Left lung (tissue), 4 donors: ENCODE measurements at regions not wholly inside any gene's neighbourhood (a gene's known extent, or its start where the extent isn't known, plus 50 kb on each side); places are given as distances from the start of the nearest gene placed in this dataset.

ENCODE experiments used
- ATAC-seq: fragments of 200-7000 bp; cut with Tn5 transposase; one replicate; pipeline ENCODE4 v1.9.1; 2020; ENCODE audit warnings: moderate library complexity
- DNase-seq, 4 donors: peaks; one replicate each; pipeline ENCODE4 v3.0.0-alpha.2; 2013 to 2020
- H3K27ac ChIP-seq, 2 donors: fragments of 200-600 bp; sonication (generic) in 1 of 2; one replicate each; pipeline versions ENCODE4 v1.5.0 to v1.8.0; 2020 to 2021
- H3K27me3 ChIP-seq, 2 donors: fragments of 200-600 bp; sonication (generic) in 1 of 2; one replicate each; pipeline versions ENCODE4 v1.5.0 to v1.8.0; 2020 to 2021
- H3K36me3 ChIP-seq, 2 donors: fragments of 200-600 bp; sonication (generic) in 1 of 2; one replicate each; pipeline versions ENCODE4 v1.5.0 to v1.8.0; 2020 to 2021
- H3K4me1 ChIP-seq, 2 donors: fragments of 200-600 bp; one replicate each; pipeline ENCODE4 v1.8.0; 2021
- H3K4me3 ChIP-seq, 2 donors: fragments of 200-600 bp; sonication (generic) in 1 of 2; one replicate each; pipeline versions ENCODE4 v1.5.0 to v1.8.0; 2020 to 2021; ENCODE audit warnings: mild to moderate bottlenecking in 1 of 2
- H3K9me3 ChIP-seq, 2 donors: fragments of 200-600 bp; sonication (generic) in 1 of 2; one replicate each; pipeline versions ENCODE4 v1.5.0 to v1.8.0; 2020 to 2021
- CTCF ChIP-seq, 2 donors: fragments of 200-600 bp; sonication (generic) in 1 of 2; IDR thresholded peaks; one replicate each; pipeline versions ENCODE4 v1.5.0 to v1.8.0; 2021; ENCODE audit warnings: antibody characterized with exemption in 2 of 2
- intact Hi-C, 2 donors: fragments of 100-400 bp; cut with DNase I; formaldehyde crosslinking; loops; one replicate each; pipeline versions ENCODE4 v1.11.2 to v1.14.2; 2022
- donor health status: DM: no; HTN: yes; CAD: no.
- donor health status: DM: no; HTN: no; CAD: no.

GRCh38 chr9:2346277-2346913, 275.2 kb upstream of the VLDLR start:
- no peak overlapping the region for H3K4me3 ChIP-seq

GRCh38 chr9:2351324-2351723, 270.3 kb upstream of the VLDLR start:
- no peaks in the 10 kb centered on the region for H3K27me3 ChIP-seq
- intact Hi-C loops: no loop called here
- no peak overlapping the region for H3K27ac ChIP-seq
- no peak for DNase-seq
- H3K9me3 ChIP-seq: peaks cover 0 to 12% of the 10 kb centered on the region in 2 donors
- no peaks in the 10 kb centered on the region for H3K4me1 ChIP-seq
- no peaks in the 10 kb centered on the region for H3K36me3 ChIP-seq
- no peak for TF ChIP-seq CTCF (IDR thresholded peaks at IDR 0.05)
- no peak for ATAC-seq
- no peak overlapping the region for H3K4me3 ChIP-seq

More at GRCh38 chr9:2346277-2346913, 275.2 kb upstream of the VLDLR start:
- H3K27me3 ChIP-seq: no peaks in the 10 kb centered on the region
- H3K4me1 ChIP-seq: no peaks in the 10 kb centered on the region
- ATAC-seq (no peak), DNase-seq (no peak)
- intact Hi-C loops: no loop called here
- H3K36me3 ChIP-seq: no peaks in the 10 kb centered on the region
- H3K9me3 ChIP-seq: peaks cover 0 to 12% of the 10 kb centered on the region in 2 donors
- H3K27ac ChIP-seq: no peak overlapping the region
- TF ChIP-seq CTCF (IDR thresholded peaks at IDR 0.05): no peak

- DNase-seq (no peak), ATAC-seq (no peak)
- no peaks in the 10 kb centered on the region for H3K9me3 ChIP-seq
- no peaks in the 10 kb centered on the region for H3K4me1 ChIP-seq
- intact Hi-C loops: no loop called here
- no peak overlapping the region for H3K27ac ChIP-seq
- no peaks in the 10 kb centered on the region for H3K36me3 ChIP-seq
- no peaks in the 10 kb centered on the region for H3K27me3 ChIP-seq
- H3K4me3 ChIP-seq: no peak overlapping the region
- TF ChIP-seq CTCF (IDR thresholded peaks at IDR 0.05): no peak
Measured at GRCh38 chr9:2354216-2354615, 267.4 kb upstream of the VLDLR start.

- Histone ChIP-seq H3K4me1 (no peaks in the 10 kb centered on the region), H3K36me3 (no peaks in the 10 kb centered on the region), H3K4me3 (no peak overlapping the region), H3K27ac (no peak overlapping the region), H3K9me3 (no peaks in the 10 kb centered on the region), H3K27me3 (no peaks in the 10 kb centered on the region)
- no peak for TF ChIP-seq CTCF (IDR thresholded peaks at IDR 0.05)
- intact Hi-C loops: no loop called here
- DNase-seq (peak in 1 of 4 donors; percentile 12), ATAC-seq (no peak)
Measured at GRCh38 chr9:2354856-2355696, 266.5 kb upstream of the VLDLR start.

- Histone ChIP-seq H3K4me1 (no peaks in the 10 kb centered on the region), H3K27me3 (no peaks in the 10 kb centered on the region), H3K27ac (no peak overlapping the region), H3K9me3 (no peaks in the 10 kb centered on the region), H3K36me3 (no peaks in the 10 kb centered on the region), H3K4me3 (no peak overlapping the region)
- ATAC-seq (no peak), DNase-seq (no peak)
- no peak for TF ChIP-seq CTCF (IDR thresholded peaks at IDR 0.05)
- intact Hi-C loops: no loop called here
Measured at GRCh38 chr9:2355697-2355983, 265.9 kb upstream of the VLDLR start.
